IPS-20b (cell line): ENCODE measurements at regions not wholly inside any gene's neighbourhood (a gene's known extent, or its start where the extent isn't known, plus 50 kb on each side); places are given as distances from the start of the nearest gene placed in this dataset.

Source experiments
- H3K27ac ChIP-seq: one replicate; pipeline ENCODE4 v1.5.1; 2013; ENCODE audit warnings: low read length
- H3K27me3 ChIP-seq: 2 replicates; pipeline ENCODE4 v1.6.1; 2013; ENCODE audit warnings: mild to moderate bottlenecking, low read length, inconsistent platforms; ENCODE audit not compliant: insufficient read depth
- H3K36me3 ChIP-seq: 2 replicates; pipeline ENCODE4 v1.6.1; 2013; ENCODE audit warnings: low read depth, mild to moderate bottlenecking, inconsistent platforms, low read length, moderate library complexity; ENCODE audit not compliant: insufficient read depth
- H3K4me1 ChIP-seq: 2 replicates; pipeline ENCODE4 v1.6.1; 2013; ENCODE audit warnings: mild to moderate bottlenecking, control low read depth, inconsistent platforms, low read length, moderate library complexity; ENCODE audit not compliant: insufficient read depth
- H3K4me3 ChIP-seq: 2 replicates; pipeline ENCODE4 v1.5.1; 2013; ENCODE audit warnings: mild to moderate bottlenecking, low read length, inconsistent platforms
- H3K9ac ChIP-seq: 2 replicates; pipeline ENCODE4 v1.6.1; 2013; ENCODE audit warnings: low read depth, mild to moderate bottlenecking, inconsistent platforms, low read length, moderate library complexity
- H3K9me3 ChIP-seq: 2 replicates; pipeline ENCODE4 v1.6.1; 2013; ENCODE audit warnings: mild to moderate bottlenecking, low read depth, low read length, inconsistent platforms; ENCODE audit not compliant: insufficient read depth

- Histone ChIP-seq H3K4me1 (peaks cover 3% of the 10 kb centered on the region; the same call in 1 of the 2 replicates), H3K4me3 (no peak overlapping the region), H3K36me3 (no peaks in the 10 kb centered on the region), H3K9ac (no peak overlapping the region), H3K27ac (no peak overlapping the region), H3K9me3 (no peaks in the 10 kb centered on the region), H3K27me3 (no peaks in the 10 kb centered on the region)
Observed at GRCh38 chr7:52507546-52508255, 527.7 kb upstream of the POM121L12 start.

DNA sequence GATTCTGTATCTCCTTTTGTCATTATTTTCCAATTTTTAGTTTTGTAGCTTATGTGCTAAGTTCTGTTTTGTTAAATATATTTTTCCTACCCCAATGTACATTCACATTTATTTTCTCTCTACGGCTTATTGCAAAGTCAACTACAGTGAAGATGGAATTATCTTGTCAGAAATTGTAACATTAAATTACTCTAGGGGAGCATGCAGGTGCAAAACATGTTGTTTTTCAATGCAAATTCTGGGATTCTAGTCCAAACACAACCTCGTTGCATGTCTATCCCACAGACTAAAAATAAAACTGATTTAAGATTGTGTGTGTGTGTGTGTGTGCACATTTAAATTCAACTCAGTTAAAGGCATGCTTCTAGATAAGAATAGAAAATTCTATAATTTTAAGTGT, 529.1 kb upstream of the POM121L12 start:
- H3K27me3 ChIP-seq, result no peaks in the 10 kb centered on the region
- no peaks in the 10 kb centered on the region for H3K36me3 ChIP-seq
- H3K9me3 ChIP-seq, result no peaks in the 10 kb centered on the region
- no peak overlapping the region for H3K4me3 ChIP-seq
- peaks cover 3% of the 10 kb centered on the region; the same call in 1 of the 2 replicates for H3K4me1 ChIP-seq
- no peak overlapping the region for H3K9ac ChIP-seq
- H3K27ac ChIP-seq, result no peak overlapping the region

GRCh38 chr7:52504561-52504960, 530.9 kb upstream of the POM121L12 start:
- no peaks in the 10 kb centered on the region for H3K36me3 ChIP-seq
- no peak overlapping the region for H3K27ac ChIP-seq
- H3K4me1 ChIP-seq, result peaks cover 9% of the 10 kb centered on the region; the same call in 1 of the 2 replicates
- no peaks in the 10 kb centered on the region for H3K27me3 ChIP-seq
- H3K9ac ChIP-seq, result no peak overlapping the region
- H3K4me3 ChIP-seq, result no peak overlapping the region
- H3K9me3 ChIP-seq, result no peaks in the 10 kb centered on the region

DNA sequence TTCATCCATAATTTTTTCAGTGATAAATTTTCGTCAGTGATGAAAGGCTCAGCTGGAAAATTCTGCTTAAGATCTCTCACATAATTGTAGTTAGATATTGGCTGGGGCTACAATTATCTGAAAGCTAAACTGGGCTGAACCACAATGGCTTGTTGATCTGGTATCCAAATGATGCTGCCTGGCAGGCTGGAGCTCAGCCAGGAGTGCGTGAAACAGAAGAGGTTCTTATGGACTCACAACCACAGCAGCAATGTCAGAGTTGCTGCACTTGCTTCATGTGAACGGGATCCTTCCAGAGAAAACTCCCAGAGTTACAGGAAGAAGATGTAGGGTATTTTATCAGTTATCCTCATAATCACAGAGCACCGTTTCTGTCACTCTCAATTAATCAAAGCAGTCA, 533.2 kb upstream of the POM121L12 start:
- H3K36me3 ChIP-seq, result no peaks in the 10 kb centered on the region
- H3K4me1 ChIP-seq, result peaks cover 5% of the 10 kb centered on the region; the same call in 1 of the 2 replicates
- no peak overlapping the region for H3K4me3 ChIP-seq
- no peak overlapping the region for H3K9ac ChIP-seq
- no peaks in the 10 kb centered on the region for H3K9me3 ChIP-seq
- no peaks in the 10 kb centered on the region for H3K27me3 ChIP-seq
- no peak overlapping the region for H3K27ac ChIP-seq

- Histone ChIP-seq H3K36me3 (no peaks in the 10 kb centered on the region), H3K9ac (no peak overlapping the region), H3K27me3 (no peaks in the 10 kb centered on the region), H3K27ac (no peak overlapping the region), H3K4me1 (peaks cover 5% of the 10 kb centered on the region; the same call in 1 of the 2 replicates), H3K4me3 (no peak overlapping the region), H3K9me3 (no peaks in the 10 kb centered on the region)
Observed at GRCh38 chr7:52501696-52502095, 533.7 kb upstream of the POM121L12 start.

- no peaks in the 10 kb centered on the region for H3K27me3 ChIP-seq
- H3K4me1 ChIP-seq, result peaks cover 5% of the 10 kb centered on the region; the same call in 1 of the 2 replicates
- H3K27ac ChIP-seq, result no peak overlapping the region
- no peaks in the 10 kb centered on the region for H3K9me3 ChIP-seq
- no peak overlapping the region for H3K4me3 ChIP-seq
- H3K36me3 ChIP-seq, result no peaks in the 10 kb centered on the region
- no peak overlapping the region for H3K9ac ChIP-seq
Observed at GRCh38 chr7:52500841-52501240, 534.6 kb upstream of the POM121L12 start.

DNA sequence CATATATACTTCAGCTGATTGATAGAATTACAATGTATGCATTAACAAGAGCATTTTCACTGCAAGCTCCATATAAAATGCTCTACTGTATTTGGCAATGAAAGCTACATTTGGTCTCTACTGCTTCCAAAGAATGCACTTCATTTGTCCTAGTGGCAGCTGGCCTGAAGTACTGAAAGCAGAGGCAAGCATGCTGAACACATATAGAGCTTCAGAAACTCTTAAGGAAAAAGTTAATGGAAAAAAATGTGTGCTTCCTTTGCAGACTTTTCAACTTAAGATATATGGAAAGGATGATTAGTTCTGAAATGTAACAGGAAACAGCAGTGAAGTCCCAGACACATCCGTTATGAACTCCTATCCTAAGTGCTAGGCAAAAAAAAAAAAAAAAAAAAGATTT, 537.1 kb upstream of the POM121L12 start:
- no peaks in the 10 kb centered on the region for H3K27me3 ChIP-seq
- H3K9me3 ChIP-seq, result no peaks in the 10 kb centered on the region
- H3K36me3 ChIP-seq, result no peaks in the 10 kb centered on the region
- no peak overlapping the region for H3K4me3 ChIP-seq
- H3K27ac ChIP-seq, result no peak overlapping the region
- H3K9ac ChIP-seq, result no peak overlapping the region
- H3K4me1 ChIP-seq, result peaks cover 5% of the 10 kb centered on the region; the same call in 1 of the 2 replicates

GRCh38 chr7:52486267-52486666, 549.2 kb upstream of the POM121L12 start:
- no peak overlapping the region for H3K9ac ChIP-seq
- no peak overlapping the region for H3K27ac ChIP-seq
- no peak overlapping the region for H3K4me3 ChIP-seq
- H3K36me3 ChIP-seq, result no peaks in the 10 kb centered on the region
- no peaks in the 10 kb centered on the region for H3K27me3 ChIP-seq
- no peaks in the 10 kb centered on the region for H3K9me3 ChIP-seq
- H3K4me1 ChIP-seq, result no peaks in the 10 kb centered on the region

DNA sequence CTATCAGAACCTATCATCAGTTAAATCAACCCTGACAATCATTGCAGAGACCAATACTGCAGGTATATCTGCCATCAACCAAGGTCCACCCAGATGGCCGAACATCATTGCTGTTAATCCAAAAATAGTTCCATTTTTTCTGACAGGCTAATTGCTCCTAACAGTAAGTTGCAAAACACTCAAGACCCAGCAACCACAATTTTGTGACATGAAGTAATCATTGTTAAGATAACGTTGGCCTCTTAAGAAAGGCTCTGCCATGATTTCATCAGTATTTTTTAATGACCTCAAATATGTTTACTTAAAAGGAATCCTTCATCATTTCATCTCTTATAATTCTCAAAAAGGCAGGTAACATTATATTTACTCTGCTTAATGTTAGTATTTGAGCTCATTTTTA, 553.4 kb upstream of the POM121L12 start:
- H3K9ac ChIP-seq, result no peak overlapping the region
- no peak overlapping the region for H3K27ac ChIP-seq
- H3K27me3 ChIP-seq, result no peaks in the 10 kb centered on the region
- peaks cover 18% of the 10 kb centered on the region for H3K4me1 ChIP-seq
- no peaks in the 10 kb centered on the region for H3K36me3 ChIP-seq
- no peak overlapping the region for H3K4me3 ChIP-seq
- no peaks in the 10 kb centered on the region for H3K9me3 ChIP-seq

DNA sequence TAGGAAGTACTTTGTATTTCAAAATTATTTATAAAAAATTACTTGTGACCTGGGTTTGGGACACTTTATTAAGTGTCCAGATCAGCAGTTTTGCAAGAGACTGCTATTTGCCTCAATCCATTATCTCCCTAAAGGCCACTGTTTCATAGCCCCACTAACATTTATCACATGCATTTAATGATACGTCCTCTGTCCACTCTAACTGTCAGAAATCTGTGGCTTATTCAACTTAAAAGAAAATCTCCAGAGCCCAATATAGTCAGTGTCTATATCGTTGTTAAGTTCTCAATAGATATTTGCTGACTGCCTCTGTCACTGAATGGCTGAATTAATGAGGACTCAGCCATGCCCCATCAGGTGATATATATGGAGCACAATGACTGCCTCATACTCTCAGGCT, 553.9 kb upstream of the POM121L12 start:
- Histone ChIP-seq H3K27me3 (no peaks in the 10 kb centered on the region), H3K9me3 (no peaks in the 10 kb centered on the region)

DNA sequence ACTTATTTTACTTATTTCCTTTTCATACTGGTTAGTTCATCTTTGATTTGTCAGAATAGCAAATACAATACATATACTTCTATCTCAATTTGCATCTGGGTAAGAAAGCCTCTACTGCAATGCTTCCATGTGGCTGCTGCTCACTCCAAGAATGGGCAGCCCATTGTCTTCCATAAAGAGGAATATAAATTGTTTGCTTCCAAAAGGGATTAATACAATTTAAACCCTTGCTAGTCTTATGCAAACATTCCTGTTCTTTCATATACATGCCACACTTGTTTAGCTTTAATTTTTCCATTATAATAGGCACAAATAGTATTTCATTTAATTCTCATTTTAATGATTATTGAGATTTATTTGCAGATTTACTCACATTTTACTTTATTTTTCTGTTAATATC, 555.4 kb upstream of the POM121L12 start:
- H3K4me1 ChIP-seq, result peaks cover 18% of the 10 kb centered on the region
- H3K27ac ChIP-seq, result no peak overlapping the region
- H3K36me3 ChIP-seq, result no peaks in the 10 kb centered on the region
- H3K9me3 ChIP-seq, result no peaks in the 10 kb centered on the region
- H3K27me3 ChIP-seq, result no peaks in the 10 kb centered on the region
- H3K9ac ChIP-seq, result no peak overlapping the region
- no peak overlapping the region for H3K4me3 ChIP-seq

More for the DNA sequence above, 553.9 kb upstream of the POM121L12 start:
- Histone ChIP-seq H3K4me3 (no peak overlapping the region), H3K4me1 (peaks cover 18% of the 10 kb centered on the region), H3K9ac (no peak overlapping the region), H3K27ac (no peak overlapping the region), H3K36me3 (no peaks in the 10 kb centered on the region)

DNA sequence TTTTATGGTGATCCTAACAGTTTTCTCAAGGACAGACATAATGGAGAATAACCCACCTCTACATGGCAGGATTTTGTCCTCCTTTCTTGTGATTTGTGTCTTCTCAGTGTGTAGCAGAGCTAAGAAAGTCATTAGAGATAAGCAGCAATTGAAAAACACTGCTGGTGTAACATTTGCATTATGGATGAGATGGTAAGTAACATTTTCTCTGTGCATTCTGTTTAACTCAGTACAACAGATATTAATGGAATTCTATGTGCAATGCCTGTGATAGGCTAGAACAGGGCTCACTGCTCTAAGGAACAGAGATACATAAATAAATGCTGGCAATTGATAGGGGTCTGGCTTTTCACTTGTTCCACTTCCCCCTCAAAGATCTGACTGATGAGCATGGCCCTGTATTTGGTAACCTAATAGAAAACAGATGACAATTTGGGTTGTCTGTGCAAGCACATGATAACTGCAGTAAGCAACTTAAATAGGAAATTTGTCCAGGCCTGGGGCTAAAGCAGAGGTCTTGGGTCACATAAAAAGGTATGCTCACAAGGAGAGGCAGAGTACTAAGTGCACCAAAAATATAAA, 560.3 kb upstream of the POM121L12 start:
- Histone ChIP-seq H3K4me1 (peaks cover 12% of the 10 kb centered on the region), H3K9me3 (no peaks in the 10 kb centered on the region), H3K27me3 (no peaks in the 10 kb centered on the region), H3K9ac (no peak overlapping the region), H3K27ac (no peak overlapping the region), H3K36me3 (no peaks in the 10 kb centered on the region), H3K4me3 (no peak overlapping the region)
